Erythroblast (primary cell): ENCODE measurements at regions not wholly inside any gene's neighbourhood (a gene's known extent, or its start where the extent isn't known, plus 50 kb on each side); places are given as distances from the start of the nearest gene placed in this dataset.

Experiments
- GATA1 ChIP-seq: IDR thresholded peaks from 2 replicates; pipeline ENCODE4 v1.6.1; 2011; ENCODE audit warnings: low read depth, mild to moderate bottlenecking, control low read depth, low read length, moderate library complexity
- POLR2A ChIP-seq: IDR thresholded peaks from 2 replicates; pipeline ENCODE4 v1.6.1; 2011; ENCODE audit warnings: mild to moderate bottlenecking, low read length

DNA sequence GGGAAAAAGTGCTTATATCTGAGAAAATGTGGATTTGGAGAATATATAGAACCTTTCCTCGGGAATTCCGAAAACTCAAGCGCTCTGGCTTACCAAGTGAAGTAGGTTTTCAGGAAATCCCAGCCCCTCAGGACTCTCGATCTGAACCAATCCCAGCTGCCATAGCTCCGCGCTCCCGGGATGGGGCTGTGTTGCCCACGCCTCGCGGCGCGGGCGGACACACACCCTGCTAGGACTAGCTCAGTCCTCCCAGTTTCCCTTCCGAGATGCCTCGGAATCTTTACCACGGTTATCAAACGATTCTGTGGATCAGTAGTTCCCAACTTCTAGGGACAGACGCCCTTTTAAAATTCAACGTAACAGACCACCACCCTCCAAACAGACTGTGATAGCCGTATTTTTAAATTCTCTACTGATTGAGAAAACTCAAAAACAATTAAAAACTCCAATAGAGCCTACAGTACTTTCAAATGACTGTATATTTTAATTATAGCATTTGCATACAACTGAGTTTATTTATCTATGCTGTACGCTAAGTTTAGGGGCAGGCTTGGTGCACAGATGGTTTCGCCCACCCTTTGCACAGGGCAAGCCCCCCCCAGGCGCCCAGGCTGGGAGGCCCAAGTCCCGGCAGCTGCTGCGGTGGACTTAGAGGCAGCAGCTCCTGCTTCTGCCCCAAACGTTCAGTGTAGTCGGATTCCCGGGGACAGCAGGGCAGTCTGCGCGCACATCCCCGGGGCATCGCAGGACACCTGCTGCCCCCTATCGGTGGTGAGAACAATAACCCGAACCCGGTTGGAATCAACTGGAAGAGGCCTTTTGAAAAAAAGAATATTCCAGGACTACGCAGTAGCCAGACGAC, 52.3 kb downstream of the CCDC54 start:
- no peak for TF ChIP-seq POLR2A
- TF ChIP-seq GATA1 = no peak
